ENCODE measurements at regions not wholly inside any gene's neighbourhood (a gene's known extent, or its start where the extent isn't known, plus 50 kb on each side); places are given as distances from the start of the nearest gene placed in this dataset.
"Not testable (repeated sequence)": the region's sequence is repeated elsewhere in the genome, so short reads cannot be mapped to it uniquely, and the experiment has no call there.

DNA sequence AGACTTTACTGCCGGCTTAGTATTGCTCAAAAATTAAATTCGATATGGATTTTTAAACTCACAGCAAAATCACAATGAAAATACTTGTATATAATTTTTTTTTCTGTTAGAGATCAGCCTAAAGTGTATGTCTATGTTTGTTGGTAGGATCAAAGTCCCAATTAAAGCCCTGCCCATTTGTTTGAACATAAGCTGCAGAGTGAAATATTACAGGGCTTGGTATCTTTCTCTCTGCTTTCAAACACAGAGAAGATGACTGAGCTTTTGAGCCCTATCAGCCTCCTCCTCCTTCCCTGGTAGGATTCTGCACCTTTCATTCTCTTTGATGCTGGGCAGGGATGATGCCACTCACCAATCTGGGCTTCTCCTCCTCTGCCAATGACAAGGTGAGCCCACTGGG is 345.4 kb downstream of the PPP1R2C start:
- no peak for DNase-seq

DNA sequence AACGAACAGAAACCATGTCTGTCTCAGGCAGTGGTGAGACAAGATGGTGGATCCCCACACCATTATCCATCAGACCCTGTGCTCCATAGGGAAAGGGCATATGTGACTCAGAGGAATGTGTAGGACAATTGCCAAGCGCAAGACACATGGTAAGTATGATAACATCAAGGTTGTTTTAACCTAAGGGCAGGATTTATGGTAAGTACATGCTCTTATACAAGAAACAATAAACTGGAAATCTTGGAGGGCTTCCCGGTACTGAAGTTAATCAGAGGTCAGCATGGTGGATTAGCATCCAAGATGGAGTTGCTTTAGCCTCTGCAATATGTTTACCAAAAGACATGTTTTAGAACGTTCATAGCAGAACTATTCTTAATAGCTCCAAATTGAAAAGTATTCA is 355.0 kb downstream of the PPP1R2C start:
- DNase-seq = no peak

DNA sequence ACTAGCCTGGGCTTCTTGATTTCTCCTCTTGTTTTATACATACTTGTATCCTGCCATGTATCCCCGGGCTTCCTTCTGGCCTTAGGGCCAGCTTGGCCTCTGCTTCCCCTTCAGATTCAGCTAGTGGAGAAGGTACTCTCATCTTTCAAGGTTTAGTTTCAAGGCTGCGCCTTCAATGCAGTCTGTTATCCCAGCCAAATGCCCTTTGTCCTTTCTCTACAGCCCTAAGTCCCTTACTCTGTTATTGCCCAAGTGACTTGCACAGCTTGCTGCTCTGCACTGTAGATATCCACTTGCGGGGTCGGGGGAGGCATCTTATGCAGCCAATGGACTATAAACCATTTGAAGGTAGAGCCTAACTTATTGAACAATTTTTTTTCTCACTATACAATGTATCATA is 357.5 kb downstream of the PPP1R2C start:
- DNase-seq = no peak

DNA sequence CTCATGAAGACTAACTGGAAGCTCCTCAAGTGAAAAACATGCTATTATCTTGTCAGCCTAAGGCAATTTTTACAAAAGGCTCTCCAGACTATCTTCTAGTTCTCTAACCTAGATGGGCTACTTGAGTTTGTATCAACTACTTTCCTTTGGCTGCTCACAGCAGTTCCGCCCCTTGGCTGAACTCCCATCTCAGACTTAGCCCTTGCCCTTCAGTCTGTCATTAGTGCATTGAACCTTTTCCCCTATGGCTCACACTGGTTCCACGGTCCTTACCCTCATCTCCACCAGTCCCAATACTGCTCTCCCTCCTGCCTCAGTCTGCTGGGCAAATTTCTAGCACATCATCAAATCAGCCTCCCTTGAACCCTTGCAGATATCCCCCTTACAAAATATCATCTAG is 362.3 kb downstream of the PPP1R2C start:
- no peak for DNase-seq

DNA sequence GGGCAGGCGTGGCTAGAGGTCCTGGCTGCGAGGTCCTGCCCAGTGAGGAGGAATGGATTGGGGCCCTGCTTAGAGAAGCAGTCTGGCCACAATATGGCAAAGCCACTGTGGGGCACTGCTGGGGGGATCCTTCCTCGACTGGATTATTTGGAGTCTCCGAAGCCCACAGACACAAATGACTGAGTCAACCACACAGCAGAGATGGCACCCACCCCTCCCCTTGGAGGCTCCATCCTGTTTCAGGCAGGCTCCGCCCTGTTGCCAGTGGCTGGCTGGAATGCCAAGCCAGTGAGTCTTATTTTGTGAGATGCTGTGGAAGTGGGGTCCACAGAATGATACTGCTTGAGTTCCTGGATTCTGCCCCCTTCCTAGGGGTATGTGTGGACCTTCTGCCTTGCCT is 363.9 kb downstream of the PPP1R2C start:
- DNase-seq = no peak

DNA sequence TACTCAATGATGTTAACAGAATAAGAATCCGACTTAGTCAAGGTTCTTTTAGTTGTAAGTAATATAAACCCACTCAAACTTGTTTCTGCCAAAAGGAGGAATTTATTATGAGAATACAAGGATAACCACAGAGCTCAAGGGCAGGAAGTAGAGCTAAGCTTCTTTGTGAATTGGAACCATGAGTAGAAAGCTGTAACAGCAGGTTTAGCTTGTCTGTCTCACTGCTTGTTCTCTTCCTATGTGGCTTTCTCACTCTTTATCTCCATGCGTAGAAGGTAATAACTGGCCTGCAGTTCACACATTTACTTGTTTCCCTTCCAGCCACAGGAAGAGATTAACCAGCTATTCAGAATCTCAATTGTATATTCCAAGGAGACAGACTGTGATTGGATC is 378.3 kb downstream of the PPP1R2C start:
- peak; percentile 7 for DNase-seq

DNA sequence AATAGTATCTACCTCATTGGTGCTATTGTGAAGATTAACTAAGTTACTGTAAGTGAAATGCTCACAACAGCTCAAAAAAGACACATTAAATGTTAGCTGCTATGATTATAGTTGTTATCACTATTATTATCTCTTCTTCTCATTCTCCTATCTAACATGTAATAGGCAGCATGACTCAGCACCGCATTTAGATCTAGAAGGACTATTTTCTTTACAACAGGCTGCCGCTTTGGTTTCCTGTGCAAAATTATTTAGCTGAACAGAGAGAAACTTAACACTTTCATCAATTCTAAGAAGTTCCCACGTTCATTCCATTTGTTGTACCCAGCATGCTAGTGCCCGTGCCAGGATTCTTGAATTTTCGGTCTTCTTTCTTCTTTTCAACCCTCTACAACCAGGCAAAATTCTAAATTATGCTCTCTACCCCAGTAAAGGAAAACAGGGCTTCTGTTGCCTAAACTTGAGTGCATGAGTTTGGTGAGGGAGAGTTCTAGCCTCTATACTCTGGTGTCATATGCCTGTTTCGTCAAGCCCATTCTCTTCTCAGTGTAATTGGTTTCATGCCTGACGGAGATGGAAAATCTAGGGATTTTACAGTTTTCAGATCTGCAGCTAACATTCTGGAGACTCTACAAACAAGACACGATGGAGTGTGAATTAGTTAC is 378.9 kb downstream of the PPP1R2C start:
- peak; percentile 23 for DNase-seq

DNA sequence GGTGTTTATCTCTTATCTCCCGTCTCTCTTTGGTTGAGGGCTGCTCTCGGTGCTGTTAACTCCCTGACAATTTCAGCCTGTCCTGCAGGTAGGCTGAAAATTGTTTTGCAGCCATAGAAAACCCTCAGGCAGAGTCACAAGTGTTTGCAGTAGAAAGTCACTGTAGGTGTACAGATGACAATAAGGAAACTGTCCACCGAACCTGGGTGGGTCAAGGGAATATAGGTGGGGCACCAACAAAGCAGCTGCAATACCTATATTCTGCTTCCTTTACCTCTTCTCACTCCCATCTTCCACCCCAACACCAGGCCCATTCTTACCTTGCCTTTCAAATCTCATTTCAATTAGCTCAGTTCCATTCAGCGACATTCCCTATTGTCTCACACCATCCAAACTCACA is 381.8 kb downstream of the PPP1R2C start:
- no peak for DNase-seq

DNA sequence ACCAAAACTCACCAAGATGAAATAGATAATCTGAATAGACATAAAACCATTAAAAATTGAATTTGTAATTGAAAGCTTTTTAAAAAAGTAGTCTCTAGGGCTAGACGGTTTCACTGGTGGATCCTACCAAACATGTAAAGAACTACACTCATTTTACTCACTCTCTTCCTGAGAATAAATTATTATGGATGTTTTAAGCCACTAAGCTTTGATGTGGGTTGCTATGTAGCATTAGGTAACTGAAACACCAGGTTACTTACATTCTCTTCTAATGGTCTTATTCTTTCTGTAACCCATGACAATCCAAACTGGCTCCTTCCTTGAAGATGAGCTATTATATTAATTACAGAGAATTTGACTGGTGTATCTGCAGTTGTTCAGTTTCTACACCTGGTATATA is 385.1 kb downstream of the PPP1R2C start:
- DNase-seq = no peak

DNA sequence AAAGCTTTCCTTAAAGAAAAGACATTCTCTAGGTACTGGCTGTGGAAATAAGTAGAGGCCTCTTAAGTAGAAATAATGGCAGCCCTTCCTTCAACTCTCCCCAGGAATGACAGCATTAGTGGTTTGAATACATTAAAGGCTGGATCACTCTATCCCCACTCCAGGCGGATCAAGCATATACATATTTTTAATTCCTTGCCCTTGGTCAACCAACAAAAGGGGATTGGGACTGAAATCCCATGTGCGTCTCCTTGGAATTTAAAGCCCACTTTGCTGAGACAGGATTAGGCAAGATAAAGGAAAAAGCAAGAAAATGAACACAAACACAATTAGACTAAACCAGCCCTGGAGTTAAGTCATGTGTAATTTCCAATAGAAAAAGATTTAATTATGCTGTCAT is 391.3 kb downstream of the PPP1R2C start:
- DNase-seq = no peak

DNA sequence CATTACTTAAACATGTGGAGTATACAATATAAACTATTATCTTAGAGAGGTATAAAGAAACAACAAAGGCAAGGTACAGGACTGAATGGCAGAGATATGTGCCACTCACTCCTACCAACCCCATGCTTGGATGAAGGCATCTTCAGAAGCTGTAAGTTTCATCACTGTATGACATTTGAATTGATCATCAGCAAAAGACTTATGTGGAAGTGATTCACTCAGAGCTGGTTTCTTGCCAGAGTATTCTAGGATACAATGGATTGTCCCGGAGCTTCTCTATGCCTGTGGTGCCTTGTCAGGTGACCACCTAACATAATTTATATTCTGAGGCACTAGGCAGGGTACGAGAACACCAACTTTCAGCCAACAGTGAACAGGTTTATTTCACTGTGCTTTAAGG is 392.2 kb downstream of the PPP1R2C start:
- DNase-seq = no peak

DNA sequence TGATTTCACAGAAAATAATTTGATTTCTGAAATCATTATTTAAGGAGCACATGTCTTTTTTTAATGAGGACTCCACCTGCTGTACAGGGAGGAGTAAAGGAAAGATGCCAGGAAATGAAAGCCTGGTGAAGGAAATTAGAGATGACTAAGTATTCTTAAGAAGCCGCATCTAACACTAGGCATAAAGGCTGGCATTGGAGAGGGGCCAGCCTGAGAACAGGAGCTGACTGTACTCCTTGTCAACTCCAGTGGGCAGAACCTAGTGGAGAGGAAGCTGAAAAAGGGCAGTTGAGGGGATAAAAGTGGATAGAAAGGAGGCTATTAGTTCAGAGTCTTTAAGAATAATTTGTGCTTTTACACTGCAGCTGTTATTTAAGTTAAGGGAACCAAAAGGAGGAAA is 393.0 kb downstream of the PPP1R2C start:
- DNase-seq = no peak

DNA sequence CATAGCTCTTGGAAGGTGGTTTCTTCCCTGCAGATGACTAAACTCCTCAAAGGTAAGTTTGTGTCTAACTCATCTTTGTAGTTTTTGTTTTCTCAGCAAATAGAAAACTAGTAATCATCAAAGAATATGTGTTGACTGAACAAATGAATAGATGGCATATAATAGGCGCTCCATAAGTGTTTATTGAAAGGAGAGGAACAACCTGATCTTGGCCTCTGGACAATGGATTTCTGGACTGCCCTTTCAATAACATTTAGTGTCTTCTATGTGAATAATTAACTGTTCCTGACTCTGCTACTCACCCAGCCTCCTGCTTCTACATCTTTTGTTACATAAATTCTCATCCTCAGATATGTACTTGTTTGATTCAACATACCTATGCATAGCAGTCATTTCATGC is 399.1 kb downstream of the PPP1R2C start:
- DNase-seq = no peak

DNA sequence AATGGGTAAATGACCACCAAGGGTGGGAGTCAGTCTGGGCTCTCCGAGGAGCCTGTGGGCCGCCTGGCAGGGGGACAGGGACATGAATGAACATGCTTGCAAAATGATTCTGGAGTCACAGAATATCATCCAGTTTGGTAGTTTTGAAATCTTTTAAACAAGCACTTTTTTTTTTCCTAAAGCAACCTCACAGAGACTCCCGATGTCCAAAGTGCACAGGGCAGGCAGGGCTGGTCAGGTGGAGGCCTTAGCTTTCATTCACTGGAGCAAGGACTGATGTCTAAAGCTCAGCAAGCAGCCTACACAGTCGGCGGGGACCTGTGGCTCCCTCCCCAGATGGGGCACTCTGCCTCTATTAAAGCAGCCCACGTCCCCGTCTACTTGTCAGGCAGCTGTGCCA is 402.9 kb downstream of the PPP1R2C start:
- DNase-seq = no peak

DNA sequence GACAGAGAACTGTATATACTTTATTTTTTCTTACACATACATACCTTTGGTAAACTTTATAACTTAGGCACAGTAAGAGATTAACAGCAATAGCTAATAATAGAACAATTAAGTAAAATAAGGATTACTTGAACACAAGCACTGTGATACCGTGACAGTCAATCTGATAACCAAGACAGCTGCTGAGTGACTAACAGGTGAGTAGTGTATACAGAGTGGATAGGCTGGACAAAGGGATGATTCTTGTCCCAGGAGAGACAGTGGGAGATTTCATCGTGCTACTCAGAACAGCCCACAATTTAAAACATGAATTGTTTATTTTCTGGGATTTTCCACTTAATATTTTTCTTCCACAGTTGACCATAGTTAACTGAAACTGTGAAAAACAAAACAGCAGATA is 411.8 kb downstream of the PPP1R2C start:
- DNase-seq = no peak

DNA sequence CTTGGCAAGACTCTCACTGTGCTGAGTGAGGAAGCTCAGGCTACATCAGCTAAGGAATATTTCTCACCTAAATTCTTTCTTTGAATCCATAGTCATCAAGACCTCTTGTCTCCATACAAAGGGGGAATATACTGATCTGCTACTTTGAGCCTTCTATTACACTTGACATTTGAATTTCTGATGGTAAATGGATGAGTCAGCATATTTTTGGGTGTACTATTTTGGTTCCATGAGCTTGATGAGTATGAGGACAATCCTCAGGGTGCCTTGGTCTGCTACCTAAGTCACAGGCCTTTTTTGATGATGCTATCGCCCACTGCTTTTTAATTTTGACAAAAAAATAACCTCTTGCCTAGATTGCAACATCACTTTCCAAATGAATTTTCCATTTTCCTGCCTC is 415.7 kb downstream of the PPP1R2C start:
- DNase-seq = no peak

DNA sequence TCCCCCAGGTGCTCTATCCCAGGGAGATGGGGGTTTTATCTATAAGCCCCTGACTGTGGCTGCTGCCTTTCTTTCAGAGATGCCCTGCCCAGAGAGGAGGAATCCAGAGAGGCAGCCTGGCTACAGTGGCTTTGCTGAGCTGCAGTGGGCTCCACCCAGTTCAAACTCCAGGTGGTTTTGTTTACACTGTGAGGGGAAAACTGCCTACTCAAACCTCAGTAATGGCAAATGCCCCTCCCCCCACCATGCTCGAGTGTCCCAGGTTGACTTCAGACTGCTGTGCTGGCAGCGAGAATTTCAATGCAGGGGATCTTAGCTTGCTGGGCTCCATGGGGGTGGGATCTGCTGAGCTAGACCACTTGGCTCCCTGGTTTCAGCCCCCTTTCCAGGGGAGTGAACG is 419.6 kb upstream of the CASK start:
- DNase-seq = not testable (repeated sequence)
